OCI-LY1 (cell line): ENCODE measurements at regions not wholly inside any gene's neighbourhood (a gene's known extent, or its start where the extent isn't known, plus 50 kb on each side); places are given as distances from the start of the nearest gene placed in this dataset.

ENCODE experiments used
- H2AFZ ChIP-seq: fragments of 200-600 bp; sonication (generic), shearing (Covaris generic); 2 replicates; pipeline ENCODE4 v1.6.0; 2014; ENCODE audit warnings: antibody characterized with exemption, mild to moderate bottlenecking, low read length
- H3F3A ChIP-seq: fragments of 200-600 bp; sonication (generic), shearing (Covaris generic); 2 replicates; pipeline ENCODE4 v1.6.0; 2014; ENCODE audit warnings: mild to moderate bottlenecking, antibody characterized with exemption, low read length, moderate library complexity; ENCODE audit not compliant: insufficient read depth
- H3K27ac ChIP-seq: fragments of 200-600 bp; sonication (generic); 2 replicates; pipeline ENCODE4 v1.5.1; 2014; ENCODE audit warnings: low read length, mixed run types, mild to moderate bottlenecking, low read depth; ENCODE audit not compliant: poor library complexity, severe bottlenecking
- H3K27me3 ChIP-seq: fragments of 200-600 bp; sonication (generic); 2 replicates; pipeline ENCODE4 v1.6.0; 2014; ENCODE audit warnings: antibody characterized with exemption, mild to moderate bottlenecking, low read length, moderate library complexity; ENCODE audit not compliant: insufficient read depth
- H3K36me3 ChIP-seq: fragments of 200-600 bp; sonication (generic); 2 replicates; pipeline ENCODE4 v1.6.1; 2014; ENCODE audit warnings: mild to moderate bottlenecking, antibody characterized with exemption, low read length, moderate library complexity, mixed read lengths; ENCODE audit not compliant: insufficient read depth
- H3K4me1 ChIP-seq: fragments of 200-600 bp; sonication (generic); 2 replicates; pipeline ENCODE4 v1.5.1; 2014; ENCODE audit warnings: mild to moderate bottlenecking, low read length, moderate library complexity; ENCODE audit not compliant: insufficient read depth, severe bottlenecking
- H3K4me2 ChIP-seq: fragments of 200-600 bp; sonication (generic), shearing (Covaris generic); 2 replicates; pipeline ENCODE4 v1.6.1; 2014; ENCODE audit warnings: low read length
- H3K4me3 ChIP-seq: fragments of 200-600 bp; sonication (generic); 2 replicates; pipeline ENCODE4 v1.5.1; 2014; ENCODE audit warnings: low read length, low read depth, mild to moderate bottlenecking, mixed read lengths; ENCODE audit not compliant: poor library complexity, severe bottlenecking
- H3K79me2 ChIP-seq: fragments of 200-600 bp; shearing (Covaris generic); 2 replicates; pipeline ENCODE4 v1.6.1; 2016; ENCODE audit warnings: mixed run types, low read length, mixed read lengths; ENCODE audit not compliant: insufficient read depth
- H3K9ac ChIP-seq: fragments of 200-600 bp; sonication (generic), shearing (Covaris generic); 2 replicates; pipeline ENCODE4 v1.6.1; 2014; ENCODE audit warnings: mild to moderate bottlenecking, low read length, mixed read lengths
- H3K9me2 ChIP-seq: fragments of 200-600 bp; sonication (generic), shearing (Covaris generic); 2 replicates; pipeline ENCODE4 v1.6.1; 2014; ENCODE audit warnings: low read depth, mild to moderate bottlenecking, low read length, mixed read lengths
- H3K9me3 ChIP-seq: fragments of 200-600 bp; shearing (Covaris generic); 2 replicates; pipeline ENCODE4 v1.6.1; 2014; ENCODE audit warnings: low read length, mixed read lengths
- H4K20me1 ChIP-seq: fragments of 200-600 bp; sonication (generic), shearing (Covaris generic); 2 replicates; pipeline ENCODE4 v1.6.0; 2016; ENCODE audit warnings: mild to moderate bottlenecking, low read length; ENCODE audit not compliant: insufficient read depth
- EZH2 ChIP-seq: fragments of 200-600 bp; sonication (generic), shearing (Covaris generic); IDR thresholded peaks from 2 replicates; pipeline ENCODE4 v1.8.0; 2017; ENCODE audit warnings: borderline replicate concordance, mixed run types, mild to moderate bottlenecking, antibody characterized with exemption, low read length, moderate library complexity, mixed read lengths
- TF ChIP-seq, protein P1 (sequence below): fragments of 200-600 bp; sonication (generic), shearing (Covaris generic); IDR thresholded peaks from 2 replicates; pipeline ENCODE4 v1.5.1; 2017; ENCODE audit warnings: mild to moderate bottlenecking, antibody characterized with exemption, low read length, moderate library complexity, mixed read lengths

DNA sequence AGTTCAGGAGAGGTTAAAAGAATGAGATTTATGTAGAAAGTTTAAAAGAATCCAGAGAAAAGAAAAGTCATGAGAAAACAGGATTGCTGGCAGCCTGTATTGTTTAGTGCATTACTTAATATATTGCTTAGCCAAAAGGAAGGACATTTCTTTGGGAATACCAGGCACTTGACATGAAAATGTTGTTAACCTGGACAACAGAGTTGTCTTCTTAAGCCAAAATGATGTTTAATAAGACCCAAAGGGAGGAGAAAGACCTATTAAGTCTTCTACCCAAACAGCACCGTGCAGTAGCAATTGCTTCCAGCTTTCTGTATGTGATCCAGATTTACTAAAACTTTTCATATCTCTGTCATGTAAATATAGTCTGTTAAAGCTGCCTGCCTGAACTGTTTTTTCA, 74.0 kb upstream of the PRLR start:
- Histone ChIP-seq H3K4me2 (no peak overlapping the region), H3F3A (no peaks in the 10 kb centered on the region), H3K27me3 (no peaks in the 10 kb centered on the region), H4K20me1 (no peaks in the 10 kb centered on the region), H3K9me2 (no peaks in the 10 kb centered on the region), H3K27ac (no peak overlapping the region), H3K36me3 (no peaks in the 10 kb centered on the region), H3K9ac (no peak overlapping the region), H3K4me3 (no peak overlapping the region), H3K4me1 (peaks cover 4% of the 10 kb centered on the region), H3K9me3 (no peaks in the 10 kb centered on the region), H2AFZ (no peak overlapping the region), H3K79me2 (no peaks in the 10 kb centered on the region)
- TF ChIP-seq, protein P1, sequence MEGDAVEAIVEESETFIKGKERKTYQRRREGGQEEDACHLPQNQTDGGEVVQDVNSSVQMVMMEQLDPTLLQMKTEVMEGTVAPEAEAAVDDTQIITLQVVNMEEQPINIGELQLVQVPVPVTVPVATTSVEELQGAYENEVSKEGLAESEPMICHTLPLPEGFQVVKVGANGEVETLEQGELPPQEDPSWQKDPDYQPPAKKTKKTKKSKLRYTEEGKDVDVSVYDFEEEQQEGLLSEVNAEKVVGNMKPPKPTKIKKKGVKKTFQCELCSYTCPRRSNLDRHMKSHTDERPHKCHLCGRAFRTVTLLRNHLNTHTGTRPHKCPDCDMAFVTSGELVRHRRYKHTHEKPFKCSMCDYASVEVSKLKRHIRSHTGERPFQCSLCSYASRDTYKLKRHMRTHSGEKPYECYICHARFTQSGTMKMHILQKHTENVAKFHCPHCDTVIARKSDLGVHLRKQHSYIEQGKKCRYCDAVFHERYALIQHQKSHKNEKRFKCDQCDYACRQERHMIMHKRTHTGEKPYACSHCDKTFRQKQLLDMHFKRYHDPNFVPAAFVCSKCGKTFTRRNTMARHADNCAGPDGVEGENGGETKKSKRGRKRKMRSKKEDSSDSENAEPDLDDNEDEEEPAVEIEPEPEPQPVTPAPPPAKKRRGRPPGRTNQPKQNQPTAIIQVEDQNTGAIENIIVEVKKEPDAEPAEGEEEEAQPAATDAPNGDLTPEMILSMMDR = no peak
- no peak for TF ChIP-seq EZH2

DNA sequence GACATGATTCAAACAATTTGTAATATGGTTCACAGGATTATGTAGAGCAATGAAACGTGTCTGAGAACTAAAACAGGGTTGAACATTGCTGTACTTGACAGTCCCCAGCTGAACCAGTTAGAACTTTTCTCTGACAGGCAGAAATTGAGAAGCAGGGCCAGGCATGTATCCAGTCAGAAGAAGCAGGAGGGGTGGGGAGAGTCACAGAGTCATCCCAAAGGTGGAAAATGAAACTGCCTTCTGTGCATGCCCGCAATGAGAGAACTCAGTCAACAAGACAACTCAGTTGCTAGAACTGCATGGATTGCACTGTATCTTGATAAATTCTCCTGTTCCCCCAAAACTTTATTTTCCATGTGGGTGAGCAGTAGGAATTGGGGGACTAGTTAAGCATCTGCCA, 72.9 kb upstream of the PRLR start:
- Histone ChIP-seq H3K27ac (no peak overlapping the region), H3K9me3 (no peaks in the 10 kb centered on the region), H3K4me2 (no peak overlapping the region), H3K36me3 (no peaks in the 10 kb centered on the region), H2AFZ (no peak overlapping the region), H3K9me2 (no peaks in the 10 kb centered on the region), H3K4me3 (no peak overlapping the region), H3F3A (no peaks in the 10 kb centered on the region), H3K4me1 (no peaks in the 10 kb centered on the region), H4K20me1 (no peaks in the 10 kb centered on the region), H3K9ac (no peak overlapping the region), H3K27me3 (no peaks in the 10 kb centered on the region), H3K79me2 (no peaks in the 10 kb centered on the region)
- TF ChIP-seq, protein P1 = no peak
- TF ChIP-seq EZH2 = no peak

DNA sequence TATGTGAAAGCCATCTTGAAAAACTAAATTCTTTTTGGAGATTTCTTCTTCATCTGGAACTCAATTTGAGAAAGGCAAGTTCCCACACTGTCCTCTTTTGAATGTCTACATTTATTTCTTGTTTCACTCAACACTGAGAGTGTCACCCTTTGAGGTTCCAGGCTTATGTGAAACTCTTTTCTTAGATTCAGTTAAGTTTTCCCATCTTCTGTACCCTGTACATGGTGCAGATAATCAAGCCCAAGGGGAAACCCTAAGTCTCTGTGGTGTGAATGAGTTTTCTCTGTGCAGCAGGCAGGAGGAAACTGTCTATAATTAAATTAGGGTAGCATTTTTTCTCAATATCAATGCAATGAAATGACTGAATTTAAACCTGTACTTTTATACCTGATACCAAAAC, 72.3 kb upstream of the PRLR start:
- Histone ChIP-seq H3K9me3 (no peaks in the 10 kb centered on the region), H3K27ac (no peak overlapping the region), H3K9ac (no peak overlapping the region), H3K9me2 (no peaks in the 10 kb centered on the region), H3K4me1 (no peaks in the 10 kb centered on the region), H3K79me2 (no peaks in the 10 kb centered on the region), H3K4me3 (no peak overlapping the region), H4K20me1 (no peaks in the 10 kb centered on the region), H2AFZ (no peak overlapping the region), H3K36me3 (no peaks in the 10 kb centered on the region), H3F3A (no peaks in the 10 kb centered on the region), H3K27me3 (no peaks in the 10 kb centered on the region), H3K4me2 (no peak overlapping the region)
- TF ChIP-seq, protein P1 = no peak
